B cell (primary cell): ENCODE measurements at regions not wholly inside any gene's neighbourhood (a gene's known extent, or its start where the extent isn't known, plus 50 kb on each side); places are given as distances from the start of the nearest gene placed in this dataset.

Source experiments
- ATAC-seq: fragments of 200-7000 bp; cut with Tn5 transposase; one replicate; pipeline ENCODE4 v1.10.0; 2021; ENCODE audit warnings: low read depth, mild to moderate bottlenecking, moderate number of reproducible peaks, moderate library complexity
- CTCF ChIA-PET: fragments of 350-600 bp; sonication (Branson Sonifier 250); formaldehyde crosslinking; loops from one replicate; lab custom pipeline; 2021; ENCODE audit warnings: antibody characterized with exemption, inconsistent platforms; lab: Charles Lee
- POLR2A ChIA-PET: fragments of 350-600 bp; sonication (Branson Sonifier 250); formaldehyde crosslinking; loops from one replicate; lab custom pipeline; 2021; ENCODE audit warnings: antibody characterized with exemption; lab: Charles Lee
- DNase-seq: peaks from one replicate; pipeline ENCODE4 v3.0.0; 2013
- H2AFZ ChIP-seq: 2 replicates; pipeline ENCODE4 v1.6.1; 2012; ENCODE audit warnings: mild to moderate bottlenecking, low read depth, low read length; ENCODE audit not compliant: insufficient read depth, poor library complexity, severe bottlenecking
- H3K27ac ChIP-seq, 2 donors: 1 replicate in 1 of 2; 2 replicates in 1 of 2; pipeline ENCODE4 v1.5.1; 2012 to 2013; ENCODE audit warnings: low read length in 2 of 2, mild to moderate bottlenecking in 2 of 2, moderate library complexity in 1 of 2
- H3K27me3 ChIP-seq, 4 experiments: fragments of 200-600 bp in 1 of 4; sonication (generic) in 1 of 4; replicated peaks in 1 of 4; 1 replicate in 2 of 4; 2 replicates in 2 of 4; pipeline versions ENCODE4 v1.6.1 to v1.7.0; 2013 to 2016; ENCODE audit warnings: low read length in 3 of 4, mild to moderate bottlenecking in 2 of 4, mixed read lengths in 1 of 4, moderate library complexity in 1 of 4; ENCODE audit not compliant: insufficient read depth in 4 of 4, control insufficient read depth in 3 of 4; ENCODE audit errors: control extremely low read depth in 1 of 4
- H3K36me3 ChIP-seq, 2 experiments: replicated peaks in 1 of 2; 1 replicate in 1 of 2; 2 replicates in 1 of 2; pipeline versions ENCODE4 v1.6.1 to v1.7.1; 2013; ENCODE audit warnings: low read length in 1 of 2; ENCODE audit not compliant: insufficient read depth in 2 of 2, control insufficient read depth in 1 of 2; ENCODE audit errors: control extremely low read depth in 1 of 2, extremely low read depth in 1 of 2
- H3K4me1 ChIP-seq, 2 donors: fragments of 200-600 bp in 1 of 2; sonication (generic) in 1 of 2; 1 replicate in 1 of 2; 2 replicates in 1 of 2; pipeline versions ENCODE4 v1.5.1 to v1.6.1; 2013 to 2017; ENCODE audit warnings: low read length in 2 of 2; ENCODE audit not compliant: control insufficient read depth in 2 of 2, insufficient read depth in 2 of 2
- H3K4me2 ChIP-seq: replicated peaks from 2 replicates; pipeline ENCODE3; 2012; ENCODE audit warnings: mild to moderate bottlenecking, low read depth, low read length; ENCODE audit not compliant: poor library complexity, severe bottlenecking
- H3K4me3 ChIP-seq, 5 experiments: fragments of 200-600 bp in 1 of 5; sonication (generic) in 1 of 5; 1 replicate in 3 of 5; 2 replicates in 2 of 5; pipeline versions ENCODE4 v1.5.1 to v1.7.0; 2011 to 2016; ENCODE audit warnings: low read length in 4 of 5, mild to moderate bottlenecking in 4 of 5, low read depth in 2 of 5, control low read depth in 1 of 5, moderate library complexity in 1 of 5; ENCODE audit not compliant: insufficient read depth in 1 of 5; ENCODE audit errors: control extremely low read depth in 1 of 5, extremely low read depth in 1 of 5
- H3K79me2 ChIP-seq: fragments of 200-600 bp; sonication (generic); one replicate; pipeline ENCODE4 v1.6.0; 2016; ENCODE audit warnings: low read length; ENCODE audit not compliant: control insufficient read depth, insufficient read depth
- H3K9ac ChIP-seq: fragments of 200-600 bp; sonication (generic); 2 replicates; pipeline ENCODE4 v1.6.1; 2017; ENCODE audit warnings: mild to moderate bottlenecking, low read length, moderate library complexity
- H3K9me3 ChIP-seq, 3 donors: one replicate each; pipeline versions ENCODE4 v1.6.1 to v1.7.1; 2013; ENCODE audit warnings: low read length in 2 of 3; ENCODE audit not compliant: control insufficient read depth in 2 of 3, insufficient read depth in 1 of 3; ENCODE audit errors: control extremely low read depth in 1 of 3
- H4K20me1 ChIP-seq: 2 replicates; pipeline ENCODE4 v1.6.0; 2012; ENCODE audit warnings: mild to moderate bottlenecking, low read length; ENCODE audit not compliant: insufficient read depth, control insufficient read depth, poor library complexity, severe bottlenecking
- H3K27ac Mint-ChIP-seq: one replicate; pipeline ENCODE4 v1.8.0; 2021; ENCODE audit warnings: mixed read lengths
- H3K27me3 Mint-ChIP-seq: one replicate; pipeline ENCODE4 v1.8.0; 2021; ENCODE audit warnings: mixed read lengths
- H3K4me1 Mint-ChIP-seq: one replicate; pipeline ENCODE4 v1.8.0; 2021; ENCODE audit warnings: mixed read lengths
- H3K4me3 Mint-ChIP-seq: one replicate; pipeline ENCODE4 v1.8.0; 2021; ENCODE audit warnings: mixed read lengths
- H3K9me3 Mint-ChIP-seq: one replicate; pipeline ENCODE4 v1.8.0; 2022; ENCODE audit warnings: mixed read lengths; ENCODE audit not compliant: insufficient read depth
- CTCF ChIP-seq: fragments of 200-600 bp; IDR thresholded peaks from one replicate; pipeline ENCODE4 v1.8.0; 2022; ENCODE audit warnings: antibody characterized with exemption, mild to moderate bottlenecking
- EZH2 ChIP-seq: IDR thresholded peaks from 2 replicates; pipeline ENCODE4 v1.6.1; 2012; ENCODE audit warnings: borderline replicate concordance, low read depth, mild to moderate bottlenecking, moderate library complexity, low read length; ENCODE audit not compliant: insufficient read depth, poor library complexity, severe bottlenecking
- intact Hi-C: fragments of 100-400 bp; cut with micrococcal nuclease; formaldehyde crosslinking; loops from one replicate; pipeline ENCODE4 v1.10.0; 2022

GRCh38 chr1:232114985-232115384 is 488.4 kb downstream of the DISC1 start:
- ChIA-PET CTCF (no interaction called here), POLR2A (no interaction called here)
- no peak for DNase-seq
- Mint-ChIP-seq H3K27ac (no peak overlapping the region), H3K27me3 (peaks cover 3% of the 10 kb centered on the region), H3K9me3 (peaks cover 3% of the 10 kb centered on the region), H3K4me3 (no peak overlapping the region), H3K4me1 (no peaks in the 10 kb centered on the region)
- no peak for TF ChIP-seq EZH2
- no peak for TF ChIP-seq CTCF
- Histone ChIP-seq H3K9ac (no peak overlapping the region), H3K4me1 (no peaks in the 10 kb centered on the region), H3K27me3 (no peaks in the 10 kb centered on the region), H3K27ac (no peak overlapping the region), H3K4me3 (no peak overlapping the region), H4K20me1 (no peaks in the 10 kb centered on the region), H2AFZ (no peak overlapping the region), H3K36me3 (no peaks in the 10 kb centered on the region), H3K4me2 (no peak overlapping the region), H3K9me3 (no peaks in the 10 kb centered on the region), H3K79me2 (no peaks in the 10 kb centered on the region)
- intact Hi-C loops: no loop called here
- no peak for ATAC-seq

- no peak overlapping the region for H3K27ac Mint-ChIP-seq
- H3K9me3 Mint-ChIP-seq: peaks cover 3% of the 10 kb centered on the region
- H3K27me3 ChIP-seq: peaks cover 0 to 3% (median 0%) of the 10 kb centered on the region in 4 experiments
- no peaks in the 10 kb centered on the region for H3K9me3 ChIP-seq
- ChIA-PET CTCF (no interaction called here), POLR2A (no interaction called here)
- intact Hi-C loops: no loop called here
- no peak overlapping the region for H3K4me3 ChIP-seq
- TF ChIP-seq CTCF (no peak), EZH2 (no peak)
- no peak overlapping the region for H3K4me2 ChIP-seq
- H2AFZ ChIP-seq: no peak overlapping the region
- no peak overlapping the region for H3K9ac ChIP-seq
- no peaks in the 10 kb centered on the region for H3K36me3 ChIP-seq
- no peaks in the 10 kb centered on the region for H3K79me2 ChIP-seq
- DNase-seq (no peak), ATAC-seq (no peak)
- peaks cover 11% of the 10 kb centered on the region for H3K27me3 Mint-ChIP-seq
- no peaks in the 10 kb centered on the region for H3K4me1 Mint-ChIP-seq
- H4K20me1 ChIP-seq: no peaks in the 10 kb centered on the region
- H3K27ac ChIP-seq: no peak overlapping the region
- H3K4me1 ChIP-seq: no peaks in the 10 kb centered on the region
- no peak overlapping the region for H3K4me3 Mint-ChIP-seq
These were observed 485.5 kb downstream of the DISC1 start for GRCh38 chr1:232112076-232112475.
